ENCODE measurements at regions not wholly inside any gene's neighbourhood (a gene's known extent, or its start where the extent isn't known, plus 50 kb on each side); places are given as distances from the start of the nearest gene placed in this dataset.

GRCh38 chr19:28644169-28644775 lies 568.7 kb downstream of the UQCRFS1 start:
- no peak for TF ChIP-seq ZNF274 (IDR thresholded peaks at IDR 0.05; ENCODE audit: low read depth, low read length)
- TF ChIP-seq YY1 (IDR thresholded peaks at IDR 0.05; ENCODE audit: insufficient read depth, insufficient read length), result no peak
- TF ChIP-seq SUZ12 (IDR thresholded peaks at IDR 0.05; ENCODE audit: extremely low read depth, insufficient read depth, insufficient read length), result no peak

Measured in NT2/D1 (cell line).